Mucosa of gallbladder (tissue), 1 donor: ENCODE measurements at regions not wholly inside any gene's neighbourhood (a gene's known extent, or its start where the extent isn't known, plus 50 kb on each side); places are given as distances from the start of the nearest gene placed in this dataset.
"Not testable (repeated sequence)": the region's sequence is repeated elsewhere in the genome, so short reads cannot be mapped to it uniquely, and the experiment has no call there.

Experiments
- DNase-seq: peaks from one replicate; pipeline ENCODE4 v3.0.0-alpha.2; 2020; ENCODE audit warnings: low spot score
- donor health status: DM: no; HTN: no; CAD: no.

DNA sequence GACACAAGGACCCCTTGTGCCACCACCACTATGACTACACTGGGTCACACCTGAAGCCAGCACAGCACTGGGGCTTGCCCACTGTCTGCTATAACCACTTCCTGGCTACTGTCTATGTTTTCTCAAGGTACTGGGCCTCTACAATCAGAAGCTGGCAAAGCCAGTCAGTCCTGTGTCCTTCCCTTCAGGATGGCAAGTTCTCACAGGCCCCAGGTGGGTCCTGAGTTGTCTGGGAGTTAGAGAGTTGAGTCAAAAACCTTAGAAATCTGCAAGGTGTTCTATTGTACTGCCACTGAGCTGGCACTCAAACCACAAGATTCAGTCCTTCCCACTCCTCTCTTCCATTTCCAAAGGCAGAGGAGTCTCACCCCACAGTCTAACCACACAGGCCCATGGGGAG is 705.5 kb downstream of the IPMK start:
- no peak for DNase-seq

DNA sequence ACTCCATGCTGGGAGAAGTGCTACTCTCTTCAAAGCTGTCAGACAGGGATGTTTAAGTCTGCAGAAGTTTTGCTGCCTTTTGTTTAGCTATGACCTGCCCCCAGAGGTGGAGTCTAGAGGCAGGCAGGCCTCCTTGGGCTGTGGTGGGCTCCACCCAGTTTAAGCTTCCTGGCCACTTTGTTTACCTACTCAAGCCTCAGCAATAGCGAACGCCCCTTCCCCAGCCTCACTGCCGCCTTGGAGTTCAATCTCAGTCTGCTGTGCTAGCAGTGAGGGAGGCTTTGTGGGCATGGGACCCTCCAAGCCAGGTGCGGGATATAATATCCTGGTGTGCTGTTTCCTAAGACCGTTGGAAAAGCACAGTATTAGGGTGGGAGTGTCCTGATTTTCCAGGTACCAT is 715.9 kb downstream of the IPMK start:
- DNase-seq, result not testable (repeated sequence)

DNA sequence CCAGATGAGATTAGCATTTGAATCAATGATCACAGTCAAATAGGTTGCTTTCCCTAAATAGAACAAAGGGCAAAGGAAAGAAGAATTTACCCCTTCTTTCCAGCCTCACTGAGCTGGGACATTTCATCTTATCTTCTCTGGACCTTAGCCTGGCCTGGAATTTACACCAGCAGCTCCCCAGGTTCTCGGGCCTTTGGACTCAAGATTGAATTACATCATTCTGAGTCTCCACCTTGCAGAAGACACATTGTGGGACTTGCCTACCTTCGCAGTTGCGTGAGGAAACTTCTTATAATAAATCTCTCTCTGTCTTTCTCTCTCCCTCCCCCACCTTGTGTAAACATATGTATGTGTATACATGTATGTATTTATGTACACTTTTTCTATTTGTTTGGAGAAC is 732.4 kb downstream of the IPMK start:
- no peak for DNase-seq

DNA sequence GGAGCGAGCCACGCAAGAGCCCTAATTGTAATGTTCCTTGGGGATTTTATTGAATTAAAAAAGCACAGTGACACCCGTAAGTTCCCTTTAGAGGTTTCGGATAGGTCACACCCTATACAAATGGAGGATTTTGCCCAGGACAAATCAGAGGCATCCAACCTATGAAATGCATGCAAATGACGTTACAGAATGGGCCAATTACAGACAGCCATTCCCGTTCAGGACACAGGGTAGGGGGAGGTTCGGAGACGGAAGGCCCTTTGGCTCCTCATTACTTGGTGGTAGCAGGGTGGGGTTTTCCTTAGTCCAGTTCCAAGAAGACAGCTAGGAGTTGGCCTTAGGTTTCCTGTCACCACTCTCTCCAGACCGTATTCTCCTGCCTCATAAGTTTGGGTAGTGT is 754.1 kb downstream of the IPMK start:
- DNase-seq, result no peak

DNA sequence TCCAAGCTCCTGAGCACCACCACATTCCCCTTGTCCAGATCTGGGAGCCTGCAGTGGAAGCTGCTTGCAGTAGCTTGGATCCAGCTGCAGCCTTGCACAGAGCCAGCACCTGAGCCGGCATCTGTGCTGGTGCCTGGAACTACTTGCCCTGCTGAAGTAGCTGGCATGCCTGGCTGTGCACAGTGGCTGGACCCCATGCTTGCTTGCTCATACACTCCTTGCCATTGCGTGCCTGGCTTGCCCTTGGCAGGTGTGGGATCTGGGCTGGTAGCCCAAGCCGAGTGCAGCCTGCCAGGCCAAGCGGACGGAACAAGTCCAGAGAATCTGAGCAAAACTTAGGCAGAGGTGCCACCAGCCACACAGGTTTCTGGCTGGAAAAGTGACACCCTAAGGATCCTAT is 759.9 kb downstream of the IPMK start:
- DNase-seq, result no peak

DNA sequence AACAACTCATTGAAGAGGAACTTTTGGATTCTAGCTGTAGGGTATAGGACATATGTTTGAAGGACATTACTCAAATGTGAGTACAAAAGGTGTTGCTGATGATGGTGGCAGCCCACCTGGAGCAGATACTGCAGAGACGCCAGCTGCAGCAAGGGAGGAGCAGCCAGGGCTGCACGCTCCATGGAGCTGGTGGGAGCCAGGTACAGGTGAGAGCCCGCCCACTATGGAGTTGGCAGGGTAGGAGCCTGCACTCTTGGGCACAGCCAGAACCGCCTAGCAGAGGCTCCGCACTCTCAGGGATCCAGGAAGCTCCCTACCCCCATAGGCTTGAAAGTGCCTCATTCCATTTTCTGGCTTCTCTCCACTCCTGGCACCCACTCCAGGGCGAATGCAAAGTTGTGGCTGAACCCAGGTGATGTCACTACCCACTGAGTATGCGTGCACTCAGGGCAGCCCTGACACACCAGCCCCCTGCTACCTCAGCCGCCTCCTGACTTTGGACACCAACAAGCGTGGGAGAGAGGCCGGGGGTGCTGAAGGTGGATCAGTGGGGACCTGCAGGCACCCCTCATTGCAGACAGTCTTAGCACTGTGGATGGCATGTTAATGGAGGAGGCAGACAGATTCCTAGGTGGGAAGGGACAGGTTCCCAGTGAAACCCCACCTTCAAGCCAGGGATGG is 761.1 kb downstream of the IPMK start:
- no peak for DNase-seq

DNA sequence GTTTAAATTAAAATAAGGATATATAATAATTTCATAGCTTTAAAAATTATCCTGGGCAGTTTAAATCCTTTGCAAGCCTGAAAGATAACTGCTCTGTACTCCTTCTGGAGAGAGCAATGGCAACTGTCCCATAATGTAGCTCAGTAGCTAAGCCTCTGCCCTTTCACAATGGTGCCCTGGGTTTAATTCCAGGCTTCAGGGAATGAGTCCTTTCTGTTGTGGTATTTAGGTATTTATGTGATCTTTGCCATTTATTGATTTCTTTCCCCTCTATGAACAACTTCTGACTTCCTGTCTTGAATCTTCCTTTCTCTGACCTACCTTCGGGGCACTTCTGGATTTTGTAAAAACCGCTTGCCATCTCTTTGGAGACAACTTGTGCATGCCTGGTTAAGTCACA is 773.2 kb downstream of the IPMK start:
- DNase-seq, result no peak

DNA sequence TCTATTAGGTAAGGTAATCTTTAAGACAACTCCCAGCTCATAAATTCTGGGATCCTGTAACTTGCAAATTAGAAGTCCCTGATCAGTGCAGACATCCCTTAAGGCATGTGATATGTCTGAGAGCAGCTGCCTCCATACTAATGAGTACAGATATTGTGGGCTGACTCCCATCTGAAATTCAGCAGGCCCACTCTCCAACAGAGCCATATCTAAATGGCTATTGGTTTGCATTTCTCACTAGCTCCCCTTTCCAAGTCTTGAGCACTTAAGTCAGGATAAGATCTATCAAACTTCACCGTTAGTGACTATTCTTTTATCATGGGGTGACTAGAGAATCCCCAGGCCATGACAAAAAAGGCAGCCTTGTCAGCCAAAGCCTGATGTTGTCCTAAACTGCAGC is 785.4 kb downstream of the IPMK start:
- DNase-seq, result no peak

DNA sequence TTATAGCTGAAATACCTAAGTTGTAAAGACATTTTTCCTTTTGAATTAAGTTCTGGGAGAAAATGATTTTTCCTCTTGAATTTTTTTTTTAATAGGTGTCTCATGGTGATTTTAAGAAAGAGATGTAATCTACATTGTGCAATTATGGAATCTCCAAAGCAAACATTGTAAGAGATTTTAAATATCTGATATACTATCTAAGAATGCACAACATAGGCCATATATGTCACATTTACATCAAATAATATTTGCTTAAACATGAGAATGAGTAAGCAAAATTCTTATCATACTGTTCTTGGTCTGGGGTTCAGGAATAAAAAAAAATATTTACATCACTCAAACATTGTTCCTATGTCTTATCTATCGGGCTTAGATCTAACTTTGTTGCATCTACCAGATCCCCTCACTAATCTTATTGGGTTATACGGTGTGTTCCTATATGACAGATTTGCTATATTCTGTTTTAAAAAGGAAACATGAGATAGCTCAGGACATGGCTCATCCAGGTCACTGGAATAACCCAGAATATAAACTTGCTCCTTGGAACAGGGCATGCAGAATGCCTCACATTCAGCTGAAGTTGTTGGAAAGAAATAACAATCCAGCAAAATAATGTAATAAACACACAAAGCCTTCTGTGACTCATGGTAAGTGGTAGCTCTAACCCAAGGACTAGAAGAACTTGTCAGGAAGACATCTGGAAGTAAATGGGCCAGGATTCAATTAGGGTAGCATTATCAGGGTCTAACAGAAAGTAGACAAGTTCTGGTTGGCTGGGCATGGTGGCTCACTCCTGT is 794.7 kb downstream of the IPMK start:
- DNase-seq, result no peak

DNA sequence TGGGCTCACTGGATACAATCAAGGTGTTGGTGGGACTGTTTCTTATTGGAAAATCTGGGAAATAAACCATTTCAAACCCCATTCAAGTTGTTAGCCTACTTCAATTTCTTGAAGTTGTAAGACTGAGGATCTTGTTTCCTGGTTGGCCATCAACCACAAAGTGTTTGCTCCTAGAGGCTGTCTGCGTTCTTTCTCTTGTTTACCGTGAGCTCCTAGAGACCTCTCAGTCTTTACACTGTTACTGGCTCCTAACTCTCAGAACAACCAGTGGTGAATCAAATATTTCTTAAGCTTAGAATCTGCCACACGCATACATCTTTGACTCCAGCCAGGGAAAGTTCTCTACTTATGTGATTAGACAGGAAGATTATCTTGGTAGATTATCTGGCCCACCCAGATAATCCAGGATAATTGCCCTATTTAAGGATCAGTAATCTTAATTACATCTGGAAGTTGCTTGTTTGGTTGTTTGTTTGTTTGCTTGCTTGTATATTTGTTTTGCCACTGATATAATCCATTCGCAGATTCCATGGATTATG is 798.7 kb downstream of the IPMK start:
- no peak for DNase-seq

DNA sequence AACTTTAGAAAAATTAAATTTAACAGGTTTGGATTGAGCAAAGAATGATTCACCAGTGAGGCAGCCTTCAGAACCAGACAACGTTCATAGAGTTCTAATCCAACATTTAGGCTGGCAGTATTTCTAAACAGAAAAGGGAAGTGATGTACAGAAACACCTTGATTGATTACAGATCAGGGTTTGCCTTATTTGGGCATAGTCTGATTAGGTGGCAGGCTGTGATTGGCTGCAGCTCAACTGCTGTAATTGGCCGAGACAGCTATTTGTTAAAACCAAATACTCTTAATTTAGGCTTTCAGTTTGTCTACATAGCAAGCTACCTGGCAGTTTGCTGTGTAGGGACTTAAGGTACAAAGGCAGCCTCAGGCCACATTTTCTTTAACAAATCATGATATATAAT is 802.5 kb downstream of the IPMK start:
- DNase-seq, result no peak

DNA sequence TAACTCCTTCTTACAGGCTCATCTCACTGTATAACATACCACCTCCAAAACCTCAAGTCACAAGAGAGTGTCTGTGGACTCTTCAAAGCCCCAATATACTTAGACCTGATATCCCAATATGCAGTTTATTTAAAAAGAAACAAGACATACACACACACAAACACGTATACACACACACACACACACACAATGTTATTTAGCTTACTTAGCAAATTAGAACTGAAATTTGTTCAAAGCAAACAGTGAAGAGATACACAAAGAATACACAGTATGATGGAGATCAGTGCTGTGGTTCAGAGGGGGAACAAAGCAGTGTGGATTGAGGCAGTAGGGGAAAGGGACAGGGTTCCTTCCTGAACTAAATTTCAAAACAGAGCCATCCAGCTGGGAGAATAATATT is 807.2 kb downstream of the IPMK start:
- no peak for DNase-seq

DNA sequence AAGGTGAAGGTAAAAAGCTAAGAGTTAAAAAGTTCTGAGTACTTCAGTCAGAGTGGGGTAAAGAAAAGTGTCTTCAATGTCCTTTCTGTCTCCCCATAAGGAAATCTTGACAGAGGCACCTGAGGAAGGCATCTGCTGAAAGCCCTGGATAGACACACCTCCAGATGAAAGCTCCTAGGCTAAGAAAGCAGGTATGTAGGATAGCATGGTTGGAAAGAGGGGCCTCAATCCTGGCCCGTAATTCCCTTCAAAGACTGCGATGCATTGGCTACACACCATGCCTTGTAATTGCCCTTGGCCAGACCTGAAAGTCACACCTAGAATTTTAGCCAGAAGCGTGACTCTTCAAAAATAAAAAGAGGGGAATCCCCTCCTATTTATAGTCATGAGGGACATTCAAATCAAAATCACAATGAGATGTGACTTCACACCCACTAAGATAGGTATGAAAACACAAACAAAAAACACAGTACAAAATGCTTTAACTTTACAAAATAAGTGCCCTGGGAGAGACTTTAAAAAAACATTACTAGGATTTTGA is 809.7 kb downstream of the IPMK start:
- no peak for DNase-seq

DNA sequence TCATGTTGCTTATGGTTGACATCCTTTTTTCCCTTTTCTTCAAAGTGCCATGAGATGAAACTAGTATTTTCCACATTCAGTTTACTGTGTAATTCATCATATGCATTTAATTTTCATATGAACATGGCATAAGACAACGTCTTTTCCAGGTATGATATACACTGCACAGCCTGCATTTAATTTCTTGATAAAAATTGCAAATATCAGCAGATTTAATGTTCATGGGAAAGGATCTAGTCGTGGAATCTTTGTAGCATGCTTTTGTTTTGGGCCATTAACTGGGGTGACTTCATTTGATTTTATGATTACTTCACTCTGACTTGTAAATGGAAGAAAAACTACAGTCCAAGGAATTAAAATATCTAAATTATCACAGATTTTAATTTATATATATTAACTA is 837.3 kb downstream of the IPMK start:
- DNase-seq, result no peak

DNA sequence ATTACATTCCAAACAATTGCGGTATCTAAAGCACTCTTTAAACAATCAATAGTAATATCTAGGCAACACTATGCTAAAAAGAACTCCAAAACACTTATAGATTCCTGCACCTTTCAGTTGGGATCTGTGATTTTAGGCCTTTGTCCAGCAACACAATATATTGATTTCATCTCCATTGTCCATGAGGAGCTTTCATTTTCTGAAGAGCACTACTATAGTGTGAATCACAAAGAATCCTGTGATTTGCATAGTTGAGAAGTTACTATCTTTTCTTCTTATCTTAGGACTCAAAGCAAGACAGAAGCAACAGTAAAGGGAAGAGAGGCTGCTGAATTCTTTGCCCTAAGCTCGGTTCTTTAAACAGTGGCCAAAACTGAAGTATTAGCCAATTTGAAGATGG is 846.8 kb downstream of the IPMK start:
- no peak for DNase-seq

DNA sequence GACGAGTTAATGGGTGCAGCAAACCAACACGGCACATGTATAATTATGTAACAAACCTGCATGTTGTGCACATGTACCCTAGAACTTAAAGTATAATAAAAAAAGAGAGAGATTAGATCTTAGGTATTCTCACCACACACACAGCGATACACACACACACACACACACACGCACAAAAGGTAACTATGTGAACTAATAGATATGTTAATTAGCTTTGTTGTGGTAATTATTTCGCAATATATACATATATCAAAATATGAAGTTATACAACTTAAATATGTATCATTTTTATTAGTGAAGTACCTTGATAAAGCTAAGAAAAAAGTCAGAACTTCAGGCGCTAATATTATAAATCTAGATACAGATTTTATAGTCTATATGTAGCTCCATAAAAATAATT is 849.2 kb downstream of the IPMK start:
- no peak for DNase-seq

DNA sequence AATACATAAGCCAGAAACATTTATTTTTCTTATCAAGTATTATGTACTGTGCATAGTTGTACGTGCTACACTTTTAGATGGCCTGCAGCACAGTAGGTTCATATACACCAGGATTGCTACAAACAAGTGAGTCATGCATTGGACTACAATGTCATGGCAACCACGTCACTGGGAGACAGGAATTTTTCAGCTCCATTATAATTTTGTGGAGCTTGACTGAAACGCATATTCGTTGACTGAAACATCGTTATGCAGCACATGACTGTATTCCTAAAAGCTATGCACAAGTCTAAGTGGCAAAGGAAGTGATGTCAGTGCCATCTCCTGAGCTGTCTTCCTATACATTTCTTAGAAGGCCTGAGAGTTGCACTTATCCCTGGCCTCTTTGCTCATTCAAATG is 871.8 kb downstream of the IPMK start:
- no peak for DNase-seq

DNA sequence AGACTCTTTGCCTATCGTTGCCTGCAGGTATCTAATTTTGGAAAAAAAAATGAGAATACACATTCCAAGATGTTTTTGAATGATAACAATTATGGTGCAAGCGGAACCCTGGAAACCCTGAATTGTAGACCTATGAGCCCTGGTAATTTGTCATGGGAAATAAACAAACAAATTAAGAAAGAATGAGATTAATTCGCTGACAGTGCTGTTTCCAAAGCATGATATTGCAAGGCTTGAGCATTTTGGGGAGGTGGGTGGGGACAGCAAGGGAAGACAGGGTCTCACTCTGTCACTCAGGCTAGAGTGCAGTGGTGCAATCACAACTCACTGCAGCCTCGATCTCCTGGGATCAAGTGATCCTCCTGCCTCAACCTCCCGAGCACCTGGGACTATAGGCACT is 900.3 kb downstream of the IPMK start:
- no peak for DNase-seq

DNA sequence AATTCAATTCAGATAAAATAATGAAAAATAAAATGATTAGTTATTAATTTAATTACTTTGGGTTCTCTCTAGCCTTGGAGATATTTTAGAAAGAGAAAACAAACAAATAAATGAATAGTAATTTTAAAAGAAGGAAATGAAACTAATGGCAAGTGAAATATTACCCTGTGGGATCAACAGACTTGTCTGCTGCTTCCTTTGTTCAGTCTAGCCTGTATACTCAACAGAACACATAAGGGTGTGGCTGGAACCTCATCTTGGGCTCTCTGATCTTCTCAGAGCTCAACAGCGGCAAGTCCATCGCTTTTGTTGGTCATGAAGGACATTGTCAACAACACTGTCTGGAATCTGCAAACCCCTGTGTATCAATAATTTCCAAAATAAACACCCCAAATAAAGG is 904.9 kb downstream of the IPMK start:
- DNase-seq, result no peak

DNA sequence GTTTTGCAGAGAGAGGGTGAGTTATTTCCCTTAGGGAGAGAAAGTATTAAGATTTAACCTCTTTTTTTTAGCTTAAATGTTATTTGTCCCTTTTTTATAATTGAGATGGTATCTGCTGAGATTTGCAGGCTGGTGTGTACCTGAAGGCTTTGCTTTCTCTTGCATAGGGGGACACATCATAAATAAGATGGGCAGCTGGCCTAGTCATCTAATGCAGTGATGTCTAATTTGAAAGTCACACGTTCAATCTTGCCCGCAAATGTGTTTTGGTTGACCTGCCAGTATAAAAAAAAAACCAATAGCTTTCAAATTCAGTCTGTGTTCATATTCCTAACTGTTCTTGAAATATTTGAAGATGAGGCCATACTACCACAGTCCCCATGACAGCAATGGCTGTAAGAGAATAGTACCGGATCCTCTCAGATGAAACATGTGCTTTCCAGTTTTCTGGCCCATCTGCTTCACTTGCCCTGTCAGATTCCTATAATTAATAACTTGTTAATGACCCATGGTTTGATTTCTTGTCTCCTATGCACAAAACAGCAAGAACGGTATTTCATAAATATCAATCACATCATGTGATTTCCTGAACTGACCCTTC is 914.2 kb downstream of the IPMK start:
- no peak for DNase-seq

DNA sequence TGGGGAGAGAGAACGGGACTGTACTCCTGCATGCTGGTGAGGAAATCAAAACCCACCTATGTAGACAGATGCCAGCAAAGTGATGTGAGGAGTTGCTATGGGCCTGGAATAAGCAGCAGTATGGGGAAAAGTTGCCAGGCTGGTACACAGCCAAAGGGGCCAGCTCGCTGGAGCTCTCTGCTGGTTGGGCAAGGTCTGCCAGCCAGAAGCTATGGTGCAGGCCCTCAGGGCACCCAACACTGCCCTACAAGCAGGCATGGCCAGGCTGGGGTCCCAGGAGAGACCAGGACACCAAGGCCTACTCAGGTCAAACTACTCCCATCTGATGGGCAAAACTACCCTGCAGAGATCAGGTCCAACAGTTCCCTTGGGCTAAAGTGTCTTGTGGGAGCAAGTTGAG is 916.6 kb downstream of the IPMK start:
- DNase-seq, result no peak

DNA sequence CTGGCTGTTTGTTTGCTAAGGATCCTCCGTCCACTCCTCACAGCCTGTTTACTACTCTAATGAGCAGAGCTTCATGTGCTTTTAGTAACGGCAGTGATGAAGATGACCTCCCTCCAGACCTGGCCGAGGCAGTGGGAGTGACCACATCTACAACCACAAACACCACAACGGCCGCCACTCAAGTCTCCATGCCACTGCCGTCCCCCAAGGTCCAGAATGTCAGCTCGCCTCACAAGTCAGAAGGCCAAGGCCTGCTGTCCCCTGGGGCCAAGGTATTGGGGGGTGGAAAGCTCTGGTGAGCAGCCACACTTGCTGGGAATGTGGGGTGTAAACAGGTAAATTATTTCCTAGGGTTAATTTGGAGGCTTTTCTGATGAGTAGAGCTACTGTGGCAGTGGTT is 926.4 kb downstream of the IPMK start:
- no peak for DNase-seq
